ENCODE measurements at regions not wholly inside any gene's neighbourhood (a gene's known extent, or its start where the extent isn't known, plus 50 kb on each side); places are given as distances from the start of the nearest gene placed in this dataset.
"Not testable (repeated sequence)": the region's sequence is repeated elsewhere in the genome, so short reads cannot be mapped to it uniquely, and the experiment has no call there.

DNA sequence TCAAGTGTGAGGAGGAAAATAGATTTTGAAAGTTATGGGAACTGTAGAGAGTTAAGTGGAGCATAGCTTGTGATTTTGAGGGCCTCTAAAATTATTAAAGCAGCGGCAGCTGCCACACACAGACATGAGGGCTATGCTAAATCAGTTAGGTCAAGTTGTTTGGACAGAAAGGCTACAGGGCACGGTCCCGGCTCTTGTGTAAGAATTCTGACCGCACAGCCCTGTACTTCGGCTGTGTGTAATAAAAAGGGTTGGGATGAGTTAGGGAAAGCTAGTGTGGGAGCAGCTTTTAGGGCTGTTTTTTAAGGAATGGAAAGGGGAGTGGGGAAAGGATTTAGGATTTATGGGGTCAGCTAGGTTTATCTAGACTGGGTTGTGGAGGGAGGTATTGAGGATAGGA, 79.6 kb upstream of the KIF5B start:
- not testable (repeated sequence) for TF ChIP-seq NFRKB (IDR thresholded peaks at IDR 0.05); HDGF (IDR thresholded peaks at IDR 0.05; ENCODE audit: borderline replicate concordance); FOXK2 (IDR thresholded peaks at IDR 0.05)
